ENCODE measurements at regions not wholly inside any gene's neighbourhood (a gene's known extent, or its start where the extent isn't known, plus 50 kb on each side); places are given as distances from the start of the nearest gene placed in this dataset.

DNA sequence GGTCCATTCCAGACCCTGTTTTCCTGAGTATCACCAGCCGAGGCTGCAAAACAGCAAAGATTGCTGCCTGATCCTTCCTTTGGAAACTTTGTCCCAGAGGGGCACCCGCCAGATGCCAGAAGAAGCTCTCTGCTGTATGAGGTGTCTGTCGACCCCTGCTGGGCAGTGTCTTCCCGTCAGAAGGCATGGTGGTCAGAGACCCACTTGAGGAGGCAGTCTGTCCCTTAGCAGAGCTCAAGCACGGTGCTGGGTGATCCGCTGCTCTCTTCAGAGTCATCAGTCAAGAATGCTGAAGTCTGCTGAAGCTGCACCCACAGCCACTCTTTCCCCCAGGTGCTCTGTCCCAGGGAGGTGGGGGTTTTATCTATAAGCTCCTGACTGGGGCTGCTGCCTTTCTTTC lies 1121.2 kb downstream of the NSUN3 start (continued):
- TF ChIP-seq ZNF664 (tag by site-specific recombination; IDR thresholded peaks at IDR 0.05): no peak
- TF ChIP-seq HOXC10 (CRISPR knock-in tag; IDR thresholded peaks at IDR 0.05): no peak

DNA sequence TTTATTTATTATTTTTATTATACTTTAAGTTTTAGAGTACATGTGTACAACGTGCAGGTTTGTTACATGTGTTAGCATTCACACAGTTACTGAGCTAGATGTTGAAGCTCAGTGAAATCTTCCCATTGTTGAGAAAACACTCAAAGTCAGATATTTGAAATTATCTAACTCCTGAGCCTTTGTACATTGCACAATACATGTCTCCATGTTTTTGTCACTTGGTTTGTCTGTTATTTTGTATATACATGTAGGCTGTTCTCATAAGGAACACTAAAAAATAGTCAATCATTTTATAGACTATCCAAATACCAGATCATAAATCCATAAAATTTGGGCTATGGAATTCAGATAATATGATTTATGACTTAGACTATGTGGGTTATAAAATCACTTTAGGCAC lies 1126.5 kb downstream of the NSUN3 start:
- no peaks in the 10 kb centered on the region for H3K9me3 ChIP-seq (ENCODE audit: control insufficient read depth, insufficient read depth, low read depth, low read length)
- ChIA-PET POLR2A (no interaction called here), CTCF (no interaction called here)
- no peaks in the 10 kb centered on the region for H3K36me3 ChIP-seq (ENCODE audit: control insufficient read depth in 2 of 2, insufficient read depth in 1 of 2, low read length in 2 of 2)
- no peaks in the 10 kb centered on the region for H3K4me1 ChIP-seq (ENCODE audit: control insufficient read depth, insufficient read depth, low read length)
- TF ChIP-seq, protein P1, sequence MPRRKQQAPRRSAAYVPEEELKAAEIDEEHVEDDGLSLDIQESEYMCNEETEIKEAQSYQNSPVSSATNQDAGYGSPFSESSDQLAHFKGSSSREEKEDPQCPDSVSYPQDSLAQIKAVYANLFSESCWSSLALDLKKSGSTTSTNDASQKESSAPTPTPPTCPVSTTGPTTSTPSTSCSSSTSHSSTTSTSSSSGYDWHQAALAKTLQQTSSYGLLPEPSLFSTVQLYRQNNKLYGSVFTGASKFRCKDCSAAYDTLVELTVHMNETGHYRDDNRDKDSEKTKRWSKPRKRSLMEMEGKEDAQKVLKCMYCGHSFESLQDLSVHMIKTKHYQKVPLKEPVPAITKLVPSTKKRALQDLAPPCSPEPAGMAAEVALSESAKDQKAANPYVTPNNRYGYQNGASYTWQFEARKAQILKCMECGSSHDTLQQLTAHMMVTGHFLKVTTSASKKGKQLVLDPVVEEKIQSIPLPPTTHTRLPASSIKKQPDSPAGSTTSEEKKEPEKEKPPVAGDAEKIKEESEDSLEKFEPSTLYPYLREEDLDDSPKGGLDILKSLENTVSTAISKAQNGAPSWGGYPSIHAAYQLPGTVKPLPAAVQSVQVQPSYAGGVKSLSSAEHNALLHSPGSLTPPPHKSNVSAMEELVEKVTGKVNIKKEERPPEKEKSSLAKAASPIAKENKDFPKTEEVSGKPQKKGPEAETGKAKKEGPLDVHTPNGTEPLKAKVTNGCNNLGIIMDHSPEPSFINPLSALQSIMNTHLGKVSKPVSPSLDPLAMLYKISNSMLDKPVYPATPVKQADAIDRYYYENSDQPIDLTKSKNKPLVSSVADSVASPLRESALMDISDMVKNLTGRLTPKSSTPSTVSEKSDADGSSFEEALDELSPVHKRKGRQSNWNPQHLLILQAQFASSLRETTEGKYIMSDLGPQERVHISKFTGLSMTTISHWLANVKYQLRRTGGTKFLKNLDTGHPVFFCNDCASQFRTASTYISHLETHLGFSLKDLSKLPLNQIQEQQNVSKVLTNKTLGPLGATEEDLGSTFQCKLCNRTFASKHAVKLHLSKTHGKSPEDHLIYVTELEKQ (tag by site-specific recombination; IDR thresholded peaks at IDR 0.05; ENCODE audit: borderline replicate concordance): no peak
- TF ChIP-seq, protein P2, sequence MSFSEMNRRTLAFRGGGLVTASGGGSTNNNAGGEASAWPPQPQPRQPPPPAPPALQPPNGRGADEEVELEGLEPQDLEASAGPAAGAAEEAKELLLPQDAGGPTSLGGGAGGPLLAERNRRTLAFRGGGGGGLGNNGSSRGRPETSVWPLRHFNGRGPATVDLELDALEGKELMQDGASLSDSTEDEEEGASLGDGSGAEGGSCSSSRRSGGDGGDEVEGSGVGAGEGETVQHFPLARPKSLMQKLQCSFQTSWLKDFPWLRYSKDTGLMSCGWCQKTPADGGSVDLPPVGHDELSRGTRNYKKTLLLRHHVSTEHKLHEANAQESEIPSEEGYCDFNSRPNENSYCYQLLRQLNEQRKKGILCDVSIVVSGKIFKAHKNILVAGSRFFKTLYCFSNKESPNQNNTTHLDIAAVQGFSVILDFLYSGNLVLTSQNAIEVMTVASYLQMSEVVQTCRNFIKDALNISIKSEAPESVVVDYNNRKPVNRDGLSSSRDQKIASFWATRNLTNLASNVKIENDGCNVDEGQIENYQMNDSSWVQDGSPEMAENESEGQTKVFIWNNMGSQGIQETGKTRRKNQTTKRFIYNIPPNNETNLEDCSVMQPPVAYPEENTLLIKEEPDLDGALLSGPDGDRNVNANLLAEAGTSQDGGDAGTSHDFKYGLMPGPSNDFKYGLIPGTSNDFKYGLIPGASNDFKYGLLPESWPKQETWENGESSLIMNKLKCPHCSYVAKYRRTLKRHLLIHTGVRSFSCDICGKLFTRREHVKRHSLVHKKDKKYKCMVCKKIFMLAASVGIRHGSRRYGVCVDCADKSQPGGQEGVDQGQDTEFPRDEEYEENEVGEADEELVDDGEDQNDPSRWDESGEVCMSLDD (tag by site-specific recombination; IDR thresholded peaks at IDR 0.05): no peak
- TF ChIP-seq ZNF133 (tag by site-specific recombination; IDR thresholded peaks at IDR 0.05): no peak
- no peak for TF ChIP-seq SP7 (tag by site-specific recombination; IDR thresholded peaks at IDR 0.05)
- no peak for TF ChIP-seq WT1 (tag by site-specific recombination; IDR thresholded peaks at IDR 0.05)
- TF ChIP-seq ZNF830 (tag by site-specific recombination; IDR thresholded peaks at IDR 0.05; ENCODE audit: low read depth): no peak
- no peak for TF ChIP-seq ZNF521 (tag by site-specific recombination; IDR thresholded peaks at IDR 0.05)
- no peak for TF ChIP-seq SETDB1 (IDR thresholded peaks at IDR 0.05; ENCODE audit: insufficient read length, low read length)
- no peak for TF ChIP-seq TCF7L2 (IDR thresholded peaks at IDR 0.05; ENCODE audit: borderline replicate concordance, low read depth, low read length)
- no peak for TF ChIP-seq ZNF571 (tag by site-specific recombination; IDR thresholded peaks at IDR 0.05)
- TF ChIP-seq, protein P3, sequence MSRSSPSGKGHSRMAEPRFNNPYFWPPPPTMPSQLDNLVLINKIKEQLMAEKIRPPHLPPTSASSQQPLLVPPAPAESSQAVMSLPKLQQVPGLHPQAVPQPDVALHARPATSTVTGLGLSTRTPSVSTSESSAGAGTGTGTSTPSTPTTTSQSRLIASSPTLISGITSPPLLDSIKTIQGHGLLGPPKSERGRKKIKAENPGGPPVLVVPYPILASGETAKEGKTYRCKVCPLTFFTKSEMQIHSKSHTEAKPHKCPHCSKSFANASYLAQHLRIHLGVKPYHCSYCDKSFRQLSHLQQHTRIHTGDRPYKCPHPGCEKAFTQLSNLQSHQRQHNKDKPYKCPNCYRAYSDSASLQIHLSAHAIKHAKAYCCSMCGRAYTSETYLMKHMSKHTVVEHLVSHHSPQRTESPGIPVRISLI (tag by site-specific recombination; IDR thresholded peaks at IDR 0.05): no peak
- no peak overlapping the region for H3K4me3 ChIP-seq (ENCODE audit: low read depth, low read length)
- no peak overlapping the region for H3K27ac ChIP-seq (ENCODE audit: extremely low read depth, low read depth, low read length)

DNA sequence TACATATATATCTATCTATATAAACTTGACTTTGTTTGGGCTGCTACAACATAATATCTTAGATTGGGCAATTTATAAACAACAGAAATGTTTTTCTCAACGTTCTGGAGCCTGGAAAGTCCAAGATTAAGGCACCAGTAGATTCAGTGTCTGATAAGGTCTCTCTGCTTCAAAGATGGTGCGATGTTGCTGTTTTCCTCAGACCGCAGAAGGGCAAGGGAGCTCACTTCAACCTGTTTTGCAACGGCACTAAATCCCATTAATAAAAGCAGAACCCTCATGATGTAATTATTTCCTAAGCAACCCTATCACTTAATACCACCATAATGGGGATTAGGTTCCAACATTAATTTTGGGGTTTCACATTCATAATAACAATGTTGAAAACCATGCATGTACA lies 1134.8 kb downstream of the NSUN3 start:
- ChIA-PET POLR2A (no interaction called here), CTCF (no interaction called here)
- H3K9me3 ChIP-seq (ENCODE audit: control insufficient read depth, insufficient read depth, low read depth, low read length): no peaks in the 10 kb centered on the region
- no peaks in the 10 kb centered on the region for H3K36me3 ChIP-seq (ENCODE audit: control insufficient read depth in 2 of 2, insufficient read depth in 1 of 2, low read length in 2 of 2)
- no peak overlapping the region for H3K27ac ChIP-seq (ENCODE audit: extremely low read depth, low read depth, low read length)
- no peaks in the 10 kb centered on the region for H3K4me1 ChIP-seq (ENCODE audit: control insufficient read depth, insufficient read depth, low read length)
- no peak overlapping the region for H3K4me3 ChIP-seq (ENCODE audit: low read depth, low read length)
- TF ChIP-seq ZNF366 (tag by site-specific recombination; conservative IDR thresholded peaks at IDR 0.05) (no peak), ZSCAN30 (tag by site-specific recombination; IDR thresholded peaks at IDR 0.05) (no peak), ZNF266 (tag by site-specific recombination; IDR thresholded peaks at IDR 0.05; ENCODE audit: low read depth) (no peak), ZNF324 (tag by site-specific recombination; IDR thresholded peaks at IDR 0.05) (no peak), ZBTB21 (tag by site-specific recombination; IDR thresholded peaks at IDR 0.05) (no peak), ZNF521 (tag by site-specific recombination; IDR thresholded peaks at IDR 0.05) (no peak), ZNF184 (tag by site-specific recombination; IDR thresholded peaks at IDR 0.05) (no peak), ZNF10 (tag by site-specific recombination; IDR thresholded peaks at IDR 0.05) (no peak), ZNF23 (tag by site-specific recombination; IDR thresholded peaks at IDR 0.05; ENCODE audit: borderline replicate concordance) (no peak), SP2 (tag by site-specific recombination; IDR thresholded peaks at IDR 0.05) (no peak)
- TF ChIP-seq, protein P4, sequence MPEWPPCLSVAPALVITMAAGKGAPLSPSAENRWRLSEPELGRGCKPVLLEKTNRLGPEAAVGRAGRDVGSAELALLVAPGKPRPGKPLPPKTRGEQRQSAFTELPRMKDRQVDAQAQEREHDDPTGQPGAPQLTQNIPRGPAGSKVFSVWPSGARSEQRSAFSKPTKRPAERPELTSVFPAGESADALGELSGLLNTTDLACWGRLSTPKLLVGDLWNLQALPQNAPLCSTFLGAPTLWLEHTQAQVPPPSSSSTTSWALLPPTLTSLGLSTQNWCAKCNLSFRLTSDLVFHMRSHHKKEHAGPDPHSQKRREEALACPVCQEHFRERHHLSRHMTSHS (tag by site-specific recombination; IDR thresholded peaks at IDR 0.05): no peak
- TF ChIP-seq, protein P5, sequence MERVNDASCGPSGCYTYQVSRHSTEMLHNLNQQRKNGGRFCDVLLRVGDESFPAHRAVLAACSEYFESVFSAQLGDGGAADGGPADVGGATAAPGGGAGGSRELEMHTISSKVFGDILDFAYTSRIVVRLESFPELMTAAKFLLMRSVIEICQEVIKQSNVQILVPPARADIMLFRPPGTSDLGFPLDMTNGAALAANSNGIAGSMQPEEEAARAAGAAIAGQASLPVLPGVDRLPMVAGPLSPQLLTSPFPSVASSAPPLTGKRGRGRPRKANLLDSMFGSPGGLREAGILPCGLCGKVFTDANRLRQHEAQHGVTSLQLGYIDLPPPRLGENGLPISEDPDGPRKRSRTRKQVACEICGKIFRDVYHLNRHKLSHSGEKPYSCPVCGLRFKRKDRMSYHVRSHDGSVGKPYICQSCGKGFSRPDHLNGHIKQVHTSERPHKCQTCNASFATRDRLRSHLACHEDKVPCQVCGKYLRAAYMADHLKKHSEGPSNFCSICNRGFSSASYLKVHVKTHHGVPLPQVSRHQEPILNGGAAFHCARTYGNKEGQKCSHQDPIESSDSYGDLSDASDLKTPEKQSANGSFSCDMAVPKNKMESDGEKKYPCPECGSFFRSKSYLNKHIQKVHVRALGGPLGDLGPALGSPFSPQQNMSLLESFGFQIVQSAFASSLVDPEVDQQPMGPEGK (tag by site-specific recombination; IDR thresholded peaks at IDR 0.05): no peak

All from HEK293 (cell line).